A549 (cell line): ENCODE measurements at regions not wholly inside any gene's neighbourhood (a gene's known extent, or its start where the extent isn't known, plus 50 kb on each side); places are given as distances from the start of the nearest gene placed in this dataset.

ENCODE experiments used
- ATAC-seq, 2 experiments: fragments of 200-7000 bp in 1 of 2; fragments of >200 bp in 1 of 2; cut with Nextera tagmentation in 1 of 2; cut with Tn5 transposase in 1 of 2; 3 replicates each; pipeline versions ENCODE4 v1.8.0 to v1.9.1; 2018 to 2020; ENCODE audit warnings: mild to moderate bottlenecking in 1 of 2, moderate library complexity in 1 of 2
- CTCF ChIA-PET: fragments of 300-600 bp; sonication (Branson Sonifier 250); formaldehyde crosslinking; extraction: SDS; loops from one replicate; lab custom pipeline; 2021; ENCODE audit warnings: antibody characterized with exemption, inconsistent platforms; lab: Yijun Ruan, JAX
- POLR2A ChIA-PET: fragments of 350-600 bp; formaldehyde crosslinking; extraction: SDS; loops from one replicate; lab custom pipeline; 2021; ENCODE audit warnings: antibody characterized with exemption, inconsistent platforms; lab: Yijun Ruan, JAX
- DNase-seq, 2 experiments: peaks; one replicate each; pipeline versions ENCODE4 v3.0.0 to v3.0.0-alpha.2; 2011 to 2016; ENCODE audit warnings: low read depth in 1 of 2, low spot score in 1 of 2
- FAIRE-seq: peaks from 2 replicates; lab custom pipeline; 2011; peaks lifted over from hg19 to GRCh38; lab: Jason Lieb, UNC
- H3K27ac ChIP-seq, 2 experiments: fragments of >200 bp; sonication (Bioruptor Twin); formaldehyde crosslinking; 3 replicates each; pipeline ENCODE4 v1.5.1; 2016 to 2017
- H3K4me1 ChIP-seq: fragments of >200 bp; sonication (Bioruptor Twin); formaldehyde crosslinking; 3 replicates; pipeline ENCODE4 v1.6.1; 2016
- H3K4me2 ChIP-seq: fragments of >200 bp; sonication (Bioruptor Twin); formaldehyde crosslinking; 3 replicates; pipeline ENCODE4 v1.6.1; 2016
- H3K4me3 ChIP-seq: fragments of >200 bp; sonication (Bioruptor Twin); formaldehyde crosslinking; 3 replicates; pipeline ENCODE4 v1.5.1; 2016
- H3K9me3 ChIP-seq: fragments of >200 bp; sonication (Bioruptor Twin); formaldehyde crosslinking; 3 replicates; pipeline ENCODE4 v1.6.1; 2016
- CHD2 ChIP-seq: fragments of 150-350 bp; IDR thresholded peaks from 2 replicates; pipeline ENCODE4 v1.6.1; 2014; ENCODE audit warnings: low read length; ENCODE audit not compliant: partially characterized antibody
- CHD4 ChIP-seq: fragments of 200-600 bp; sonication (generic); IDR thresholded peaks from 2 replicates; pipeline ENCODE4 v1.6.1; 2016; ENCODE audit warnings: antibody characterized with exemption, mild to moderate bottlenecking, borderline replicate concordance
- EHF ChIP-seq: fragments of 250-450 bp; sonication (Bioruptor Pico); IDR thresholded peaks from 2 replicates; pipeline ENCODE4 v1.5.0; 2020; ENCODE audit warnings: mild to moderate bottlenecking
- EP300 ChIP-seq, 2 experiments: fragments of >200 bp; sonication (Bioruptor Twin); formaldehyde crosslinking; IDR thresholded peaks; 2 replicates in 1 of 2; 3 replicates in 1 of 2; pipeline ENCODE4 v1.6.1; 2016 to 2017
- HOXA7 ChIP-seq: fragments of 250-450 bp; sonication (Bioruptor Pico); IDR thresholded peaks from 2 replicates; pipeline ENCODE4 v1.5.0; 2020; ENCODE audit warnings: mild to moderate bottlenecking, moderate library complexity
- HOXB13 ChIP-seq: fragments of 250-450 bp; sonication (Bioruptor Pico); IDR thresholded peaks from 2 replicates; pipeline ENCODE4 v1.5.0; 2020; ENCODE audit warnings: low read depth, mild to moderate bottlenecking, moderate library complexity
- JUN ChIP-seq, 2 experiments: fragments of >200 bp; sonication (Bioruptor Twin); formaldehyde crosslinking; IDR thresholded peaks; 2 replicates in 1 of 2; 3 replicates in 1 of 2; pipeline ENCODE4 v1.6.1; 2016 to 2017
- KDM5A ChIP-seq: fragments of 200-600 bp; sonication (generic); IDR thresholded peaks from 2 replicates; pipeline ENCODE4 v1.6.1; 2016; ENCODE audit warnings: antibody characterized with exemption, mild to moderate bottlenecking
- MAFK ChIP-seq: fragments of 450-650 bp; IDR thresholded peaks from 2 replicates; pipeline ENCODE4 v1.6.1; 2014; ENCODE audit not compliant: partially characterized antibody
- NPAS2 ChIP-seq: fragments of 250-450 bp; sonication (Bioruptor Pico); IDR thresholded peaks from 2 replicates; pipeline ENCODE4 v1.8.0; 2022; ENCODE audit warnings: mild to moderate bottlenecking, moderate library complexity, borderline replicate concordance
- POLR2A ChIP-seq: IDR thresholded peaks from 2 replicates; pipeline ENCODE4 v1.6.1; 2012; ENCODE audit warnings: mild to moderate bottlenecking, low read length
- RNF2 ChIP-seq: fragments of 200-600 bp; sonication (generic); IDR thresholded peaks from 2 replicates; pipeline ENCODE4 v1.6.1; 2016; ENCODE audit warnings: low read depth, mild to moderate bottlenecking, antibody characterized with exemption, moderate library complexity, borderline replicate concordance
- SMC3 ChIP-seq: fragments of >200 bp; sonication (Bioruptor Twin); formaldehyde crosslinking; IDR thresholded peaks from 3 replicates; pipeline ENCODE4 v1.6.1; 2018; ENCODE audit warnings: inconsistent platforms
- SREBF2 ChIP-seq: fragments of 450-650 bp; IDR thresholded peaks from 2 replicates; pipeline ENCODE4 v1.6.1; 2014; ENCODE audit warnings: mild to moderate bottlenecking, moderate library complexity
- TFCP2L1 ChIP-seq: fragments of 250-450 bp; sonication (Bioruptor Pico); IDR thresholded peaks from 2 replicates; pipeline ENCODE4 v1.5.0; 2021; ENCODE audit warnings: mild to moderate bottlenecking
- ZC3H11A ChIP-seq: fragments of 450-650 bp; IDR thresholded peaks from 2 replicates; pipeline ENCODE4 v1.6.1; 2014; ENCODE audit warnings: antibody characterized with exemption, mild to moderate bottlenecking
- WGBS: methylation state at CpG from one replicate; pipeline ENCODE4 v1.1.6; 2017; ENCODE audit errors: missing lambda C conversion rate; 5-methylcytosine and 5-hydroxymethylcytosine counted together
- TF ChIP-seq, protein P1 (sequence below): fragments of 200-600 bp; sonication (generic); IDR thresholded peaks from 2 replicates; pipeline ENCODE4 v1.6.1; 2016; ENCODE audit warnings: antibody characterized with exemption, mild to moderate bottlenecking, moderate library complexity
- TF ChIP-seq, protein P2 (sequence below): fragments of >200 bp; sonication (Bioruptor Twin); formaldehyde crosslinking; IDR thresholded peaks from 3 replicates; pipeline ENCODE4 v1.6.1; 2016
- TF ChIP-seq, protein P3 (sequence below): fragments of >200 bp; sonication (Bioruptor Twin); formaldehyde crosslinking; IDR thresholded peaks from 2 replicates; pipeline ENCODE4 v1.6.1; 2016
- TF ChIP-seq, protein P4 (sequence below): IDR thresholded peaks from 2 replicates; pipeline ENCODE4 v1.6.1; 2012
- TF ChIP-seq, protein P5 (sequence below): fragments of >200 bp; sonication (Bioruptor Twin); formaldehyde crosslinking; IDR thresholded peaks from 3 replicates; pipeline ENCODE4 v1.5.1; 2016
- TF ChIP-seq, protein P6 (sequence below): fragments of 450-650 bp; IDR thresholded peaks from 2 replicates; pipeline ENCODE4 v1.6.1; 2014; ENCODE audit warnings: antibody characterized with exemption
- TF ChIP-seq, protein P7 (sequence below): IDR thresholded peaks from 2 replicates; pipeline ENCODE4 v1.6.1; 2012; ENCODE audit warnings: low read depth, borderline replicate concordance

DNA sequence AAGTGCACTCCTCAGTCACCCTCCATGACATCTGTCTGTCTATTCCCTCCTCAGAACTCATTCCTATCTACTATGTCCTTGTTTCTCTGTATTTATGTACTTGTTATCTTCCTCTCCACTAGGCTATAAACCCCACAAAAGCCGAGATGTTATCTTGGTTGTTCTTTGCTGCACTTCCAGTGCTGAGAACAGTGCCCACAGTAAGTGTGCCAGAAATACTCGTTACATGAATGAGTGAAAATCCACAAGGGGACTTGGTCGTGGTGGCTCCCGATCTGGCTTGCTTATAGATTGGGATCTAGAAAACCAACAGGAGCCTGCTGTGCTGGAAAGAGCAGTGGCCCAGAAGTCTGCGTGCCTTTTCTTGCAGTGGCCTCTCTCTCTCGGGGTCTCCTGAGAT lies 111.9 kb upstream of the PRMT8 start:
- ATAC-seq (no peak), FAIRE-seq (no peak), DNase-seq (no peak)
- ChIA-PET CTCF (no interaction called here), POLR2A (no interaction called here)
- TF ChIP-seq HOXA7 (CRISPR knock-in tag) (no peak), CHD2 (no peak), MAFK (no peak), RNF2 (no peak), CHD4 (no peak), JUN (IDR thresholded peaks at IDR 0.05) (no peak), POLR2A (no peak), HOXB13 (no peak), EHF (CRISPR knock-in tag) (no peak), KDM5A (no peak), SMC3 (no peak), NPAS2 (CRISPR knock-in tag) (no peak), SREBF2 (no peak), TFCP2L1 (CRISPR knock-in tag) (no peak)
- TF ChIP-seq, protein P1, sequence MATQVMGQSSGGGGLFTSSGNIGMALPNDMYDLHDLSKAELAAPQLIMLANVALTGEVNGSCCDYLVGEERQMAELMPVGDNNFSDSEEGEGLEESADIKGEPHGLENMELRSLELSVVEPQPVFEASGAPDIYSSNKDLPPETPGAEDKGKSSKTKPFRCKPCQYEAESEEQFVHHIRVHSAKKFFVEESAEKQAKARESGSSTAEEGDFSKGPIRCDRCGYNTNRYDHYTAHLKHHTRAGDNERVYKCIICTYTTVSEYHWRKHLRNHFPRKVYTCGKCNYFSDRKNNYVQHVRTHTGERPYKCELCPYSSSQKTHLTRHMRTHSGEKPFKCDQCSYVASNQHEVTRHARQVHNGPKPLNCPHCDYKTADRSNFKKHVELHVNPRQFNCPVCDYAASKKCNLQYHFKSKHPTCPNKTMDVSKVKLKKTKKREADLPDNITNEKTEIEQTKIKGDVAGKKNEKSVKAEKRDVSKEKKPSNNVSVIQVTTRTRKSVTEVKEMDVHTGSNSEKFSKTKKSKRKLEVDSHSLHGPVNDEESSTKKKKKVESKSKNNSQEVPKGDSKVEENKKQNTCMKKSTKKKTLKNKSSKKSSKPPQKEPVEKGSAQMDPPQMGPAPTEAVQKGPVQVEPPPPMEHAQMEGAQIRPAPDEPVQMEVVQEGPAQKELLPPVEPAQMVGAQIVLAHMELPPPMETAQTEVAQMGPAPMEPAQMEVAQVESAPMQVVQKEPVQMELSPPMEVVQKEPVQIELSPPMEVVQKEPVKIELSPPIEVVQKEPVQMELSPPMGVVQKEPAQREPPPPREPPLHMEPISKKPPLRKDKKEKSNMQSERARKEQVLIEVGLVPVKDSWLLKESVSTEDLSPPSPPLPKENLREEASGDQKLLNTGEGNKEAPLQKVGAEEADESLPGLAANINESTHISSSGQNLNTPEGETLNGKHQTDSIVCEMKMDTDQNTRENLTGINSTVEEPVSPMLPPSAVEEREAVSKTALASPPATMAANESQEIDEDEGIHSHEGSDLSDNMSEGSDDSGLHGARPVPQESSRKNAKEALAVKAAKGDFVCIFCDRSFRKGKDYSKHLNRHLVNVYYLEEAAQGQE: no peak
- TF ChIP-seq, protein P2, sequence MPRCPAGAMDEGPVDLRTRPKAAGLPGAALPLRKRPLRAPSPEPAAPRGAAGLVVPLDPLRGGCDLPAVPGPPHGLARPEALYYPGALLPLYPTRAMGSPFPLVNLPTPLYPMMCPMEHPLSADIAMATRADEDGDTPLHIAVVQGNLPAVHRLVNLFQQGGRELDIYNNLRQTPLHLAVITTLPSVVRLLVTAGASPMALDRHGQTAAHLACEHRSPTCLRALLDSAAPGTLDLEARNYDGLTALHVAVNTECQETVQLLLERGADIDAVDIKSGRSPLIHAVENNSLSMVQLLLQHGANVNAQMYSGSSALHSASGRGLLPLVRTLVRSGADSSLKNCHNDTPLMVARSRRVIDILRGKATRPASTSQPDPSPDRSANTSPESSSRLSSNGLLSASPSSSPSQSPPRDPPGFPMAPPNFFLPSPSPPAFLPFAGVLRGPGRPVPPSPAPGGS: no peak
- TF ChIP-seq, protein P3, sequence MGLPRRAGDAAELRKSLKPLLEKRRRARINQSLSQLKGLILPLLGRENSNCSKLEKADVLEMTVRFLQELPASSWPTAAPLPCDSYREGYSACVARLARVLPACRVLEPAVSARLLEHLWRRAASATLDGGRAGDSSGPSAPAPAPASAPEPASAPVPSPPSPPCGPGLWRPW: no peak
- H3K9me3 ChIP-seq: peaks cover 4% of the 10 kb centered on the region; the same call in 2 of the 3 replicates
- no peaks in the 10 kb centered on the region for H3K4me1 ChIP-seq
- no peak overlapping the region for H3K4me3 ChIP-seq
- H3K4me2 ChIP-seq: no peak overlapping the region
- 18% methylated on average over 6 of the region's 6 CpGs for WGBS
- no peak overlapping the region for H3K27ac ChIP-seq

DNA sequence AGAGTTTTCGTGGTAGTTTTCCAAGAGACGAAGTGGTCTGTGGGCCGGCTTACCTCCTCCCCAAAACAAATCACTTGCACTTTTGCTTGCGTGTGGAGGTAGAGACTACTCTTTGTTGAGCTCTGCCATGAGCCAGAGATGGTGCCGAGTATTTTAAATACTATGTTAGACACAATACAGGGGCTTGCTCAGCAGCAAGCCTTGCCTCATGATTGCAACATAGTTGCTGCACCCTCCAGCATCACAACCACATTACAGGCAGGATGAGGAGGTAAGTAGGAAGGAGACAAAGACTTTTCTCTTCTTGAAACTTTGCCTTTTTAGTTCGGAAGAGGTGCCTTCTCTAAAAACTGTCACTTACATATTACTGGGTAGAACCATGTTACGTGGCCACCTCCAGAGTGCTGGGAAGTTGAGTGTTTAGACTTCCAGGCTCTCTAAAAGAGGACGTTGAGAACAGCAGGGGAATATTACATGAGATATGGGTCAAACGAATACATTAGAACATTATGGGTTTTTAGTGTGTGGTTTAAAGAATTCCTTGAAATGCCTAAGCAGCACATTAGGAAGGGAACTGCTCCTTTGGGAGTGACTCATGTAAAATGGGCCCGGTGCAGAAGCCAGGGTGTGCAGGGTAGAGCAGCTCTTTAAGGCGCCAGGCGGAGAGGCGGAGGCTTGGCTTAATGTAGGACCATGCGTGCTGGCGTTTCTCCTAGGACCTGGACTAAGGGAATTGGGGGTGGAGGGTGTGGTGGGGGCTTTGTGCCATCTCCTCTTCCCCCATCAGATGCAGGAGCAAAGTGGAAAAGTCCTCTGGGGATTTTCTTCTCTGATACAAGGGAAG lies 110.6 kb upstream of the PRMT8 start:
- Histone ChIP-seq H3K4me2 (no peak overlapping the region), H3K9me3 (peaks cover 4% of the 10 kb centered on the region; the same call in 2 of the 3 replicates), H3K4me3 (no peak overlapping the region), H3K27ac (no peak overlapping the region), H3K4me1 (no peaks in the 10 kb centered on the region)
- no peak for FAIRE-seq
- CTCF ChIA-PET: no interaction called here
- TF ChIP-seq CHD4: no peak
- TF ChIP-seq, protein P4, sequence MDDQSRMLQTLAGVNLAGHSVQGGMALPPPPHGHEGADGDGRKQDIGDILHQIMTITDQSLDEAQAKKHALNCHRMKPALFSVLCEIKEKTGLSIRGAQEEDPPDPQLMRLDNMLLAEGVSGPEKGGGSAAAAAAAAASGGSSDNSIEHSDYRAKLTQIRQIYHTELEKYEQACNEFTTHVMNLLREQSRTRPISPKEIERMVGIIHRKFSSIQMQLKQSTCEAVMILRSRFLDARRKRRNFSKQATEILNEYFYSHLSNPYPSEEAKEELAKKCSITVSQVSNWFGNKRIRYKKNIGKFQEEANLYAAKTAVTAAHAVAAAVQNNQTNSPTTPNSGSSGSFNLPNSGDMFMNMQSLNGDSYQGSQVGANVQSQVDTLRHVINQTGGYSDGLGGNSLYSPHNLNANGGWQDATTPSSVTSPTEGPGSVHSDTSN: no peak
- no peak for TF ChIP-seq SMC3
- TF ChIP-seq EP300 (IDR thresholded peaks at IDR 0.05): no peak
- TF ChIP-seq, protein P5, sequence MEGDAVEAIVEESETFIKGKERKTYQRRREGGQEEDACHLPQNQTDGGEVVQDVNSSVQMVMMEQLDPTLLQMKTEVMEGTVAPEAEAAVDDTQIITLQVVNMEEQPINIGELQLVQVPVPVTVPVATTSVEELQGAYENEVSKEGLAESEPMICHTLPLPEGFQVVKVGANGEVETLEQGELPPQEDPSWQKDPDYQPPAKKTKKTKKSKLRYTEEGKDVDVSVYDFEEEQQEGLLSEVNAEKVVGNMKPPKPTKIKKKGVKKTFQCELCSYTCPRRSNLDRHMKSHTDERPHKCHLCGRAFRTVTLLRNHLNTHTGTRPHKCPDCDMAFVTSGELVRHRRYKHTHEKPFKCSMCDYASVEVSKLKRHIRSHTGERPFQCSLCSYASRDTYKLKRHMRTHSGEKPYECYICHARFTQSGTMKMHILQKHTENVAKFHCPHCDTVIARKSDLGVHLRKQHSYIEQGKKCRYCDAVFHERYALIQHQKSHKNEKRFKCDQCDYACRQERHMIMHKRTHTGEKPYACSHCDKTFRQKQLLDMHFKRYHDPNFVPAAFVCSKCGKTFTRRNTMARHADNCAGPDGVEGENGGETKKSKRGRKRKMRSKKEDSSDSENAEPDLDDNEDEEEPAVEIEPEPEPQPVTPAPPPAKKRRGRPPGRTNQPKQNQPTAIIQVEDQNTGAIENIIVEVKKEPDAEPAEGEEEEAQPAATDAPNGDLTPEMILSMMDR: no peak
- TF ChIP-seq, protein P6, sequence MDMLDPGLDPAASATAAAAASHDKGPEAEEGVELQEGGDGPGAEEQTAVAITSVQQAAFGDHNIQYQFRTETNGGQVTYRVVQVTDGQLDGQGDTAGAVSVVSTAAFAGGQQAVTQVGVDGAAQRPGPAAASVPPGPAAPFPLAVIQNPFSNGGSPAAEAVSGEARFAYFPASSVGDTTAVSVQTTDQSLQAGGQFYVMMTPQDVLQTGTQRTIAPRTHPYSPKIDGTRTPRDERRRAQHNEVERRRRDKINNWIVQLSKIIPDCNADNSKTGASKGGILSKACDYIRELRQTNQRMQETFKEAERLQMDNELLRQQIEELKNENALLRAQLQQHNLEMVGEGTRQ: no peak
- TF ChIP-seq, protein P7, sequence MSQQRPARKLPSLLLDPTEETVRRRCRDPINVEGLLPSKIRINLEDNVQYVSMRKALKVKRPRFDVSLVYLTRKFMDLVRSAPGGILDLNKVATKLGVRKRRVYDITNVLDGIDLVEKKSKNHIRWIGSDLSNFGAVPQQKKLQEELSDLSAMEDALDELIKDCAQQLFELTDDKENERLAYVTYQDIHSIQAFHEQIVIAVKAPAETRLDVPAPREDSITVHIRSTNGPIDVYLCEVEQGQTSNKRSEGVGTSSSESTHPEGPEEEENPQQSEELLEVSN: no peak
- no peak for TF ChIP-seq ZC3H11A
- POLR2A ChIA-PET: no interaction called here
- no peak for ATAC-seq
- 31% methylated on average over 15 of the region's 15 CpGs for WGBS
- DNase-seq: no peak
